ENCODE measurements at regions not wholly inside any gene's neighbourhood (a gene's known extent, or its start where the extent isn't known, plus 50 kb on each side); places are given as distances from the start of the nearest gene placed in this dataset.
A peak's percentile ranks its signal among the peaks of the same experiment; 100 is the strongest.
"Not testable (repeated sequence)": the region's sequence is repeated elsewhere in the genome, so short reads cannot be mapped to it uniquely, and the experiment has no call there.

DNA sequence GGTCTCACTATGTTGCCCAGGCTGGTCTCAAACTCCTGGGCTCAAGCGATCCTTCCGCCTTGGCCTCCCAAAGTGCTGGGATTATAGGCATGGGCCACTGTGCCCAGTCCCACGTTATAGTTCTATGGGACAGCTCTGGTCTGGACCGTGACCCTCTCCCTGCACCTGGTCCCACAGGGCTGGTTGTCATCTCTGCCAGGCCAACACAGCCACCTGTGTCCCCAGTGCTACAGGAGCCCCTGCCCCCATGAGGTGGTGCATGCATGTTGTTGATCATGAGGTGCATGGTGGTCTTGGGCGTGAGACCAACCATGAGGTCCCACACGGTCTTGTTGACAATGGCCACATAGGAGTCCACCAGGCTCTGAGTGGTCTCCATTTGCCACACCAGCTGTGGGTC, 51.0 kb upstream of the UBE2Q2 start:
- H3K36me3 Mint-ChIP-seq (ENCODE audit: low read depth); H3K4me1 Mint-ChIP-seq (ENCODE audit: low read depth); DNase-seq; H3K27ac Mint-ChIP-seq; POLR2A ChIA-PET; ATAC-seq; H3K9me3 Mint-ChIP-seq; H3K4me3 Mint-ChIP-seq; H3K27me3 Mint-ChIP-seq; intact Hi-C loops (cut with micrococcal nuclease): not testable (repeated sequence)
- CTCF ChIA-PET = interaction anchor here (2.0 kb wide), 1 partner anchor 10 kb away, joined by 7 read pairs; no protein-coding TSS in a partner anchor

DNA sequence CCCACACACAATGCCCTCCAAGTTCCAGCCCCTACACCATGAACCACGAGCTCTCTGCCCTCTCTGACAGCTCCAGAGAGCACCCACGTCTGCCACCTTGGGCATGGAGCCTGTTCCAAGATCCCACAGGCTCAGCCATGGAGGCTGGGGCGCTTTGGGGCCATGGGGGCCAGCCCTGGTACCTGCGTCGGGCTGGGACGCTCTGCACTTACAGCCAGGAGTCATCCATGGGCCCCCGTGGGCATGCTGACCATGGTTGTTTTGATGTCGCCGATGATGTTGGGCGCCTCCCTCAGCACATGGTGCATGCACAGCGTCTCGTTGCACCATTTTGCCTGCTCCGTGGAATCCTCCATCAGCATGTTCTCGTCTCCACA, 51.9 kb upstream of the UBE2Q2 start:
- H3K27me3 Mint-ChIP-seq = peaks cover 1% of the 10 kb centered on the region
- H3K4me1 Mint-ChIP-seq (ENCODE audit: low read depth) = no peaks in the 10 kb centered on the region
- intact Hi-C loops (cut with micrococcal nuclease) = no loop called here
- ChIA-PET POLR2A (no interaction called here), CTCF (no interaction called here)
- ATAC-seq = no peak
- H3K27ac Mint-ChIP-seq = no peak overlapping the region
- DNase-seq = no peak
- H3K9me3 Mint-ChIP-seq = no peaks in the 10 kb centered on the region
- TF ChIP-seq CTCF (IDR thresholded peaks at IDR 0.05) = no peak
- no peak overlapping the region for H3K4me3 Mint-ChIP-seq
- H3K36me3 Mint-ChIP-seq (ENCODE audit: low read depth) = no peaks in the 10 kb centered on the region

DNA sequence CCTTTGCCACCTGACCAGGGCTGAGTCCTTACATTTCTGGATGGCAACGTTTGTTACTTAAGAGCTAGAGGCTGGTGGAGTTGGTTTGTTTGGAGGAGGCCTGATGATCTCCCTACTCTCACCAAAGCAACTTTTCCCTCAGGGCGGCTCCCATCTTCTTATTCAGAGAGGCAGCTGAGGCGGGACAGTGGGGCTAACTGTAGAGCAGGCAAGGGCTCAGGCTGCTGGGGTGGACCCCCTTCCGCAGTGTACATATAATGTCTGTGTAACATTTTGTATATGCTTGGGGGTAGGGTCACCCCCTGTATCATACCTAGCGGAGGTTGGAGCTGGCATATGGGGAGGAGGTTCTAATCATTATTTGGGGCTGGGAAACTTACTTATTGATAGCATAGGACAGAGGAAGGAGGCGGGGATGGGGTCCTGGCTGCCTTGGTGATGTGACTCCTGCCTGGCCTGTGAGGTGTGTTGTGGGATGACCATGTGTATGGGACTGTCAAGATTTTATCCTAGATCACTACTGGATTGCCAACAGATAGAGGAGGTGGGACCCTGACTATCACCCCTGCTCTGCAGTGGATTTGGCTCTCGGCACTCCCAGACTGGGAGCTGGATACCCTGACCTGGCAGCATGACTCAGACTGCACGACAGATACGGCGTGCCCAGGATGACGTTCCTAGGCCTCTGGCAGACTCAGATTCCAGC, 52.5 kb upstream of the UBE2Q2 start:
- Mint-ChIP-seq H3K27me3 (peaks cover 5% of the 10 kb centered on the region), H3K9me3 (no peaks in the 10 kb centered on the region), H3K4me3 (no peak overlapping the region), H3K36me3 (ENCODE audit: low read depth) (no peaks in the 10 kb centered on the region), H3K4me1 (ENCODE audit: low read depth) (no peaks in the 10 kb centered on the region), H3K27ac (no peak overlapping the region)
- intact Hi-C loops (cut with micrococcal nuclease) = no loop called here
- CTCF ChIA-PET = no interaction called here
- no peak for ATAC-seq
- TF ChIP-seq CTCF (IDR thresholded peaks at IDR 0.05) = no peak
- DNase-seq = no peak
- POLR2A ChIA-PET = no interaction called here

- ATAC-seq (no peak), DNase-seq (no peak)
- intact Hi-C loops (cut with micrococcal nuclease) = no loop called here
- Mint-ChIP-seq H3K27ac (no peak overlapping the region), H3K27me3 (peaks cover 12% of the 10 kb centered on the region), H3K4me3 (no peak overlapping the region), H3K9me3 (no peaks in the 10 kb centered on the region), H3K4me1 (ENCODE audit: low read depth) (no peaks in the 10 kb centered on the region), H3K36me3 (ENCODE audit: low read depth) (no peaks in the 10 kb centered on the region)
- CTCF ChIA-PET = no interaction called here
- TF ChIP-seq CTCF (IDR thresholded peaks at IDR 0.05) = no peak
- POLR2A ChIA-PET = no interaction called here
Measured at GRCh38 chr15:75786575-75786947, 56.7 kb upstream of the UBE2Q2 start.

- no peaks in the 10 kb centered on the region for H3K36me3 Mint-ChIP-seq (ENCODE audit: low read depth)
- no peak for TF ChIP-seq CTCF (IDR thresholded peaks at IDR 0.05)
- peak; percentile 12 for DNase-seq
- ATAC-seq = no peak
- intact Hi-C loops (cut with micrococcal nuclease) = no loop called here
- H3K4me1 Mint-ChIP-seq (ENCODE audit: low read depth) = no peaks in the 10 kb centered on the region
- no peaks in the 10 kb centered on the region for H3K9me3 Mint-ChIP-seq
- CTCF ChIA-PET = no interaction called here
- POLR2A ChIA-PET = no interaction called here
- no peak overlapping the region for H3K4me3 Mint-ChIP-seq
- H3K27me3 Mint-ChIP-seq = peaks cover 12% of the 10 kb centered on the region
- no peak overlapping the region for H3K27ac Mint-ChIP-seq
Measured at GRCh38 chr15:75785771-75786574, 57.3 kb upstream of the UBE2Q2 start.

DNA sequence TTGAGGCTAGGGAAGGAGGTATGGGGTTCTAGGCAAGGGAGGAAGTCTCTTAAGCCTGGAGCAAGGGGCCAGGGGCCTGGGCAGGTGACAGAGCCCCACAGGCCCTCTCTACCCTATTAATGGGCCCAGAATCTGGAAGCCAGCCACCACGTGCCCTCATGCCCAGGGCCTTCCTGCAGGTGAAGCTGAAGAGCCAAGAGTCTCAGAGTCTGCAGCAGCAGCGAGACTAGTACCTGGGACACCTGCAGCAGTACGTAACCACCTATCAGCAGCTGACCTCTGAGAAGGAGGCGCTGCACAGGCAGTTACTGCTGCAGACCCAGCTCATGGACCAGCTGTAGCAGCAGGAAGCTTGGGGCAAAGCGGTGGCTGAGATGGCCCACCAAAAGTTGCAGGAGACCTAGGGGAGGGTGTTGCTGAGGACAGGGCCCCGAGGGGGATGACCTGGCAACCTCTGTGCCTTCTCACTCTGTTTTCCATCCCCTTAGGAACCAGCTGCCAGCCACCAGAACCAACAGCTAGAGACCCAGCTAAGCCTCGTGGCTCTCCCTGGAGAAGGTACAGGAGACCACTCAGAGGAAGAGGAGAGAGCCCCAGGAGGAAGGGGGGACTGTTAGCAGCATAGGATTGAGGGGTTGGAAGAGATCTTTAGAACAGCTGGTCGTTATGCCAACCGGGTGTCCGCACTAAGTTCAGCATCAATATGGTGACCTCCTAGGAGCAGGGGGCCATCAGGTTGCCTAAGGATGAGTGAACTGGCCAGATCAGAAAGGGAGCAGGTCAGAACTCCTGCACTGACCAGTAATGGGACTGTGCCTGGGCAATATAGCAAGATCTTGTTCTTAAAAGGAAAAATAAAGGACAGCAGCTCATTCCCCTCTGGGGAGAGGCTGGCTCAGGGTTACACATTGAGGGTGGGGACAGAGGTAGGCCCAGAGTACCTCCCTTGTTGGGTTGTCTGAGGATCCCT, 58.5 kb upstream of the UBE2Q2 start:
- H3K27ac Mint-ChIP-seq; CTCF ChIA-PET; intact Hi-C loops (cut with micrococcal nuclease); POLR2A ChIA-PET; H3K4me3 Mint-ChIP-seq; H3K4me1 Mint-ChIP-seq (ENCODE audit: low read depth); H3K36me3 Mint-ChIP-seq (ENCODE audit: low read depth); DNase-seq; ATAC-seq; H3K9me3 Mint-ChIP-seq: not testable (repeated sequence)
- peaks cover 12% of the 10 kb centered on the region for H3K27me3 Mint-ChIP-seq

GRCh38 chr15:75783566-75783965, 59.7 kb upstream of the UBE2Q2 start:
- H3K4me1 Mint-ChIP-seq (ENCODE audit: low read depth); H3K4me3 Mint-ChIP-seq; H3K9me3 Mint-ChIP-seq; H3K27ac Mint-ChIP-seq; CTCF ChIA-PET; DNase-seq; ATAC-seq; H3K36me3 Mint-ChIP-seq (ENCODE audit: low read depth); intact Hi-C loops (cut with micrococcal nuclease): not testable (repeated sequence)
- POLR2A ChIA-PET = interaction anchor here (0.6 kb wide), 1 partner anchor 92 kb away, joined by 3 read pairs; no protein-coding TSS in a partner anchor
- H3K27me3 Mint-ChIP-seq = peaks cover 12% of the 10 kb centered on the region

Measured in activated CD8-positive, alpha-beta T cell treated with anti-CD3 and anti-CD28 coated beads for 36 hours (primary cell).